Karpas-422 (cell line): ENCODE measurements at regions not wholly inside any gene's neighbourhood (a gene's known extent, or its start where the extent isn't known, plus 50 kb on each side); places are given as distances from the start of the nearest gene placed in this dataset.

Experiments used
- DNase-seq: peaks from one replicate; pipeline ENCODE4 v3.0.0-alpha.2; 2015
- H2AFZ ChIP-seq: fragments of 200-600 bp; sonication (generic); 2 replicates; pipeline ENCODE4 v1.6.1; 2014; ENCODE audit warnings: antibody characterized with exemption, low read length, mixed read lengths
- H3K27ac ChIP-seq: fragments of 200-600 bp; sonication (generic); 2 replicates; pipeline ENCODE4 v1.5.1; 2014; ENCODE audit warnings: mild to moderate bottlenecking, low read length, moderate library complexity
- H3K27me3 ChIP-seq: fragments of 200-600 bp; sonication (generic); 2 replicates; pipeline ENCODE4 v1.6.1; 2014; ENCODE audit warnings: low read length, mixed read lengths
- H3K36me3 ChIP-seq: fragments of 200-600 bp; sonication (generic); 2 replicates; pipeline ENCODE4 v1.6.1; 2014; ENCODE audit warnings: low read length, mixed read lengths; ENCODE audit not compliant: insufficient read depth
- H3K4me1 ChIP-seq: fragments of 200-600 bp; sonication (generic); 2 replicates; pipeline ENCODE4 v1.6.1; 2014; ENCODE audit warnings: mild to moderate bottlenecking, low read length, mixed read lengths
- H3K4me2 ChIP-seq: fragments of 200-600 bp; sonication (generic); 2 replicates; pipeline ENCODE4 v1.6.1; 2014; ENCODE audit warnings: low read length, low read depth, mild to moderate bottlenecking; ENCODE audit not compliant: poor library complexity, severe bottlenecking
- H3K4me3 ChIP-seq: fragments of 200-600 bp; sonication (generic); 2 replicates; pipeline ENCODE4 v1.5.1; 2014; ENCODE audit warnings: mild to moderate bottlenecking, antibody characterized with exemption, low read length, mixed read lengths
- H3K79me2 ChIP-seq: fragments of 200-600 bp; sonication (generic); 2 replicates; pipeline ENCODE4 v1.6.1; 2014; ENCODE audit warnings: mild to moderate bottlenecking, low read length, mixed read lengths
- H3K9ac ChIP-seq: fragments of 200-600 bp; sonication (generic); 2 replicates; pipeline ENCODE4 v1.6.0; 2014; ENCODE audit warnings: low read length
- H3K9me2 ChIP-seq: fragments of 200-600 bp; sonication (generic), shearing (Covaris generic); replicated peaks from 2 replicates; pipeline ENCODE4 v1.6.0; 2014; ENCODE audit warnings: mild to moderate bottlenecking, low read length, moderate library complexity; ENCODE audit not compliant: insufficient read depth
- H3K9me3 ChIP-seq: fragments of 300-700, 200-600 bp; sonication (generic); 2 replicates; pipeline ENCODE4 v1.6.1; 2014; ENCODE audit warnings: low read length, mixed read lengths
- H4K20me1 ChIP-seq: fragments of 200-600 bp; sonication (generic); 2 replicates; pipeline ENCODE4 v1.6.1; 2014; ENCODE audit warnings: mild to moderate bottlenecking, antibody characterized with exemption, low read length, low read depth; ENCODE audit not compliant: insufficient read depth

DNA sequence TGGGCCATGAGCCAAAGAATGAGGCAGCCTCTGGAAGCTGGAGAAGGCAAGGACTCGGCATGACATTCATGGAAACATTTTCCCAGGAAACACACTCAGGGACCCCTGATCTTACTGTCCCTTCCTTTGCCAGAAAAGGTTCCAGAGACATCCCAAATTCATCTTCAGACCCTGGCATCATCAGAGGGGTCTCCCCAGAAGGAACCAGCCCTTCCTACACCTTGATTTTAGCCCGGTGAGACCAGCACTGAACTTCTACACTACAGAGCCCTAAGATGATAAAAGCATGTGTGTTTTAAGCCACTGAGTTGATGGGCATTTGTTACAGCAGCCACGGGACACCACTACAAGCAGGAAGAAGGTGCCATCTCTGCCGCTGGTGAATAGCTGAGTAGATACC, 262.3 kb downstream of the C16orf95 start:
- H3K9me2 ChIP-seq, result no peaks in the 10 kb centered on the region
- H3K4me1 ChIP-seq, result no peaks in the 10 kb centered on the region
- no peak overlapping the region for H3K9ac ChIP-seq
- no peak overlapping the region for H2AFZ ChIP-seq
- H3K79me2 ChIP-seq, result no peaks in the 10 kb centered on the region
- H3K27me3 ChIP-seq, result no peaks in the 10 kb centered on the region
- no peaks in the 10 kb centered on the region for H3K36me3 ChIP-seq
- H3K4me3 ChIP-seq, result no peak overlapping the region
- H4K20me1 ChIP-seq, result no peaks in the 10 kb centered on the region
- H3K9me3 ChIP-seq, result no peaks in the 10 kb centered on the region
- no peak overlapping the region for H3K4me2 ChIP-seq
- DNase-seq, result no peak
- H3K27ac ChIP-seq, result no peak overlapping the region

- no peaks in the 10 kb centered on the region for H3K36me3 ChIP-seq
- no peak overlapping the region for H3K9ac ChIP-seq
- H3K9me2 ChIP-seq, result no peaks in the 10 kb centered on the region
- no peaks in the 10 kb centered on the region for H4K20me1 ChIP-seq
- no peak overlapping the region for H3K27ac ChIP-seq
- no peaks in the 10 kb centered on the region for H3K27me3 ChIP-seq
- H3K79me2 ChIP-seq, result no peaks in the 10 kb centered on the region
- no peak for DNase-seq
- no peaks in the 10 kb centered on the region for H3K4me1 ChIP-seq
- no peaks in the 10 kb centered on the region for H3K9me3 ChIP-seq
- H3K4me3 ChIP-seq, result no peak overlapping the region
- H3K4me2 ChIP-seq, result no peak overlapping the region
- no peak overlapping the region for H2AFZ ChIP-seq
These were observed 261.1 kb downstream of the C16orf95 start for GRCh38 chr16:87056083-87056482.

GRCh38 chr16:87056551-87056950, 260.6 kb downstream of the C16orf95 start:
- H3K27ac ChIP-seq, result no peak overlapping the region
- no peak overlapping the region for H2AFZ ChIP-seq
- H3K79me2 ChIP-seq, result no peaks in the 10 kb centered on the region
- no peaks in the 10 kb centered on the region for H3K4me1 ChIP-seq
- H3K9ac ChIP-seq, result no peak overlapping the region
- H3K36me3 ChIP-seq, result no peaks in the 10 kb centered on the region
- H4K20me1 ChIP-seq, result no peaks in the 10 kb centered on the region
- H3K4me3 ChIP-seq, result no peak overlapping the region
- H3K9me2 ChIP-seq, result no peaks in the 10 kb centered on the region
- no peaks in the 10 kb centered on the region for H3K9me3 ChIP-seq
- no peaks in the 10 kb centered on the region for H3K27me3 ChIP-seq
- no peak for DNase-seq
- H3K4me2 ChIP-seq, result no peak overlapping the region

DNA sequence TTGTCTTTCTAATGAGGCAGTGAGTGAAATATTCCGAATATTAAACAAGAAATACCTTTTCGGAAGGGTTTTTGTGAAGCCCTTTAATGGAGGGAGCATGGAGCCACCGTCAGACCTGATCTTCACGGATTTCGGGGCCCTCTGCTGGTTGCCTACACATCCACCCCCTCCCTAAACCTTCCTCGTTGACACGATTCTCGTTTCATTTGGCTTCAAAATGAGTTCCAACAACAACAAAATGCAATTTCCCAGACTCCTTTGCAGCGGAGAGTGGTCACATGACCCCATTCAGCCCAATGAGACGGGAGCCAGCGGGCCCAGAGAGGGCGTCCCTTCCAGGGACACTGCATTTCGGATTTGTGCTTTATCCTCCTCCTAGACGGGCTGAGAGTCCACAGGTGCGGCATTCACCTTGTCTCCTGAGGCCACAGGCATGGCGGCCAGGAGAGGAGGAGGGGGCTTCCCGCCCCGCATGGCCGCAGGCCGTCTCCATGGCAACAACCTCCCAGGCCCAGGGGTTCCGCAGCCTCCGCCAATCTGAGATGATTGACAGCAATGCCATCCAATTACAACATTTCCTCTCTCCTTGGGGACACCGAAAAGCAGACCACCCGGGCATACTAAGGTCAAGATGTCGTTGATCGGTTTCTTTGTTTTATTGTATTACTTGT, 259.8 kb downstream of the C16orf95 start:
- Histone ChIP-seq H3K36me3 (no peaks in the 10 kb centered on the region), H3K27ac (no peak overlapping the region), H3K27me3 (no peaks in the 10 kb centered on the region), H2AFZ (no peak overlapping the region), H3K4me2 (no peak overlapping the region), H3K9ac (no peak overlapping the region), H3K9me3 (no peaks in the 10 kb centered on the region), H3K79me2 (no peaks in the 10 kb centered on the region), H3K9me2 (no peaks in the 10 kb centered on the region), H3K4me3 (no peak overlapping the region), H3K4me1 (no peaks in the 10 kb centered on the region), H4K20me1 (no peaks in the 10 kb centered on the region)
- no peak for DNase-seq

DNA sequence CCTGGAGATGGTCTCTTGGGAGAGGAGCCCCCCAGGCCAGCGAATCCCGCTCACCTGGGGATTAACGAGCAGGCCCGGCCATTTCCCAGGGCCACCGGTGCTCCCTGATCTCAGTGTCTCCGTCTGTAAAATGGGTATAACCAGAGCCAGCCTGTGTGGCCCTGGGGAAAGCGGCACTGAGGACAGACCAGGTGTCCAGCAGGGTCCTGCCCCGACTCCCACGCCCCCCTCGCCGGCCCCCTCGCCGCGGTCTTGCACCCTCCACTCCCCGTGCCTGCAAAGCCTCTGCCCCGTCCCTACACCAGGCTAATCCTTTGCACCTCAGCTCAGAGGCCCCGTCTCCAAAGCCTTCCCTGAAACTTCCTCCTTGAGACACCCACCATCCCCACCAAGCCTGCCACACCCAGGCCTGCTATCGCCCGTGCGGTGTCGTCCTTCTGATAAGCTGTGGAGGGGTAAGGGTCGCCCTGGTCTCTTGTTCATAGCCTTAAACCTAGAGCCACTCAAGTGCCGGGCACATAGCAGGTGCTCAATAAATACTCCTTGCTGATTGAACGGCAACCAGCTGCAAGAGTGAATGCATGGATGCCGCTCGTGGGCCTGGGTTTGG, 259.1 kb downstream of the C16orf95 start:
- DNase-seq, result no peak
- H3K36me3 ChIP-seq, result no peaks in the 10 kb centered on the region
- H4K20me1 ChIP-seq, result no peaks in the 10 kb centered on the region
- H3K9me2 ChIP-seq, result no peaks in the 10 kb centered on the region
- no peaks in the 10 kb centered on the region for H3K79me2 ChIP-seq
- no peaks in the 10 kb centered on the region for H3K27me3 ChIP-seq
- no peak overlapping the region for H3K4me2 ChIP-seq
- H3K9ac ChIP-seq, result no peak overlapping the region
- no peak overlapping the region for H3K27ac ChIP-seq
- H3K4me1 ChIP-seq, result no peaks in the 10 kb centered on the region
- H2AFZ ChIP-seq, result no peak overlapping the region
- no peak overlapping the region for H3K4me3 ChIP-seq
- H3K9me3 ChIP-seq, result no peaks in the 10 kb centered on the region

DNA sequence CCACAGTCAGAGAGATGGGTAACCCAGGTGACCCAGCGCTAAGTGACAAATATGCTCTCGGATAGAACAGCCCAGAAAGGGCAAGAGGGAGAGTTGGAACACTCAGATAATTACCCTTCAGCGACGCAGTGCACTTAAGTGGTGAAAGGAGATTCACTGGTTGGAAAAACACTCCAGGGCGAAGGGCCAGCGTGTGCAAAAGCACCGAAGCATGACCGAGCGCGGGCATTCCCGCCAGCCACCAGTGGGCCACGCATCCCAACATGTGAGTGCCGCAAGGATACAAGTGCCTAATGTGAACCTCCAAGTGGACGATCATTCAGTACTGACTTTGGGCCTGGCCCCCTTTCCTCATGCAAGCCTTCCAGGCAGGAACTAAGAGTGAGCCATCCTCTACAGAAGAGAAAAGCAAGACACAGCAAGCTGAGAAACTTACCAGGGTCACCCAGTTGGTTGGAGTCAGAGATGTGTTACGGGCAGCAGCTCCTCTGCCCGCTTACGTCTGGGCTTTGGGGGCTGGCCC, 258.4 kb downstream of the C16orf95 start:
- Histone ChIP-seq H2AFZ (no peak overlapping the region), H3K9me2 (no peaks in the 10 kb centered on the region), H3K4me3 (no peak overlapping the region), H3K4me1 (no peaks in the 10 kb centered on the region), H3K27ac (no peak overlapping the region), H3K36me3 (no peaks in the 10 kb centered on the region), H3K79me2 (no peaks in the 10 kb centered on the region), H3K9me3 (no peaks in the 10 kb centered on the region), H4K20me1 (no peaks in the 10 kb centered on the region), H3K27me3 (no peaks in the 10 kb centered on the region), H3K4me2 (no peak overlapping the region), H3K9ac (no peak overlapping the region)
- DNase-seq, result no peak

DNA sequence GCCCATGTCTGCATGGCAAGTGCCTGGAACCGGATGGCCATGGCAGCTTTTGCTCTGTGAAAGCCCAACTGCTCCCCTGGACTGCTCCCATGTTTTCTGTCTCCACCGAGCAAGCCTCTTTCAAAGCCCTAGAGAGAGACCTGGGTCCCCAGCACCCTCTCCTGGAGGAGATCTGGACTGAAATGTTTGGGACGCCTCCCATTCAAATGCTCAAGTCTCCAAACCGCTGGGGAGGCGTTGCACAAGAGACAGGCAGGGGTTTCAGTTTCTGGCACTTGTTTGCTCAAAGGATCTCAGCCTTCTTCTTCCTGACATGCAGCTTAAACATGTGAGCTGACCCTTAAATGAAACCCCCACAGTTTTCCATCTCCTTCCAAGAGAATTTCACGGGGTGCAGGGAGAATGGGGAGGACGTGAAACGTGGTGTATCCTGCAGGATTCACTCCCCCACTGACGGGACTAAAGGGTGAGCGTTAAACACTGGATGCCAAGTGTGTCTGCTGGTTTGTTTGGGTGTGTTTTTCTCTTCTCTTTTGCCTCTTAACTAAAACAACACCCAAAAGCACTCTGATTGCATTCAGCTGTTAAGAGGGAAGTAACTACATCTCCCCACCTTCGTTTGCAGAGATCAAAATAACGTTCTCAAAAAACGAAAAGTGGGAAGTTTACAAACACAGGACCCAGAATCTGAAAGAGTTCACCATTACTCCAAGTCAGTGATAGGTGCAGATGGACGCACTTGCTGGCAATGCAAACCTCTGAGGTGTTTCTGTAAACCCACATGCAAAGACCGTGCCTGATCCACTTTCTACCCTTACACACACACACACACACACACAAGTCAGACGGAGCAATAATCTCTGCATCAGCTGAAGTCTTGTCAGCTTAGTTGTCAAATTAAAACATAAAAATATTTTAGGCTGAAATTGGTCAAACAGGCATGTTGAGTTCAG, 256.9 kb downstream of the C16orf95 start:
- no peak overlapping the region for H3K4me3 ChIP-seq
- H3K27me3 ChIP-seq, result no peaks in the 10 kb centered on the region
- no peaks in the 10 kb centered on the region for H3K79me2 ChIP-seq
- no peak overlapping the region for H3K9ac ChIP-seq
- no peak for DNase-seq
- no peak overlapping the region for H3K4me2 ChIP-seq
- H3K9me2 ChIP-seq, result no peaks in the 10 kb centered on the region
- H3K9me3 ChIP-seq, result no peaks in the 10 kb centered on the region
- H3K4me1 ChIP-seq, result peaks cover 9% of the 10 kb centered on the region
- H3K27ac ChIP-seq, result no peak overlapping the region
- no peaks in the 10 kb centered on the region for H3K36me3 ChIP-seq
- no peak overlapping the region for H2AFZ ChIP-seq
- H4K20me1 ChIP-seq, result no peaks in the 10 kb centered on the region
